Liver (tissue), 3 donors: ENCODE measurements at regions not wholly inside any gene's neighbourhood (a gene's known extent, or its start where the extent isn't known, plus 50 kb on each side); places are given as distances from the start of the nearest gene placed in this dataset.

ENCODE experiments used
- GABPA ChIP-seq, 2 donors: IDR thresholded peaks in 1 of 2; conservative IDR thresholded peaks in 1 of 2; 2 replicates each; pipeline ENCODE4 v1.6.1; 2016; ENCODE audit warnings: antibody characterized with exemption in 2 of 2, mild to moderate bottlenecking in 1 of 2, moderate library complexity in 1 of 2
- JUND ChIP-seq, 2 donors: IDR thresholded peaks; 2 replicates each; pipeline ENCODE4 v1.6.1; 2016; ENCODE audit warnings: antibody characterized with exemption in 2 of 2
- MAX ChIP-seq: IDR thresholded peaks from 2 replicates; pipeline ENCODE4 v1.6.1; 2016; ENCODE audit warnings: antibody characterized with exemption
- RAD21 ChIP-seq, 2 donors: IDR thresholded peaks; 2 replicates each; pipeline ENCODE4 v1.6.1; 2016; ENCODE audit warnings: antibody characterized with exemption in 2 of 2, mild to moderate bottlenecking in 2 of 2
- RXRA ChIP-seq, 2 donors: IDR thresholded peaks; 2 replicates each; pipeline ENCODE4 v1.6.1; 2017 to 2018; ENCODE audit warnings: antibody characterized with exemption in 2 of 2, mild to moderate bottlenecking in 1 of 2
- TAF1 ChIP-seq: conservative IDR thresholded peaks from 2 replicates; pipeline ENCODE4 v1.6.1; 2016; ENCODE audit warnings: antibody characterized with exemption, mild to moderate bottlenecking
- ZBTB33 ChIP-seq: IDR thresholded peaks from 2 replicates; pipeline ENCODE4 v1.6.1; 2016; ENCODE audit warnings: antibody characterized with exemption
- TF ChIP-seq, protein P1 (sequence below): IDR thresholded peaks from 2 replicates; pipeline ENCODE4 v1.6.1; 2016; ENCODE audit warnings: antibody characterized with exemption, mild to moderate bottlenecking
- TF ChIP-seq, protein P2 (sequence below): fragments of 150-350 bp; IDR thresholded peaks from 2 replicates; pipeline ENCODE4 v1.5.1; 2017; ENCODE audit warnings: improper control_type of control experiment, low read depth, low read length; ENCODE audit not compliant: missing input control
- donor health status: healthy.
- donor health status: healthy.

- TF ChIP-seq, protein P1, sequence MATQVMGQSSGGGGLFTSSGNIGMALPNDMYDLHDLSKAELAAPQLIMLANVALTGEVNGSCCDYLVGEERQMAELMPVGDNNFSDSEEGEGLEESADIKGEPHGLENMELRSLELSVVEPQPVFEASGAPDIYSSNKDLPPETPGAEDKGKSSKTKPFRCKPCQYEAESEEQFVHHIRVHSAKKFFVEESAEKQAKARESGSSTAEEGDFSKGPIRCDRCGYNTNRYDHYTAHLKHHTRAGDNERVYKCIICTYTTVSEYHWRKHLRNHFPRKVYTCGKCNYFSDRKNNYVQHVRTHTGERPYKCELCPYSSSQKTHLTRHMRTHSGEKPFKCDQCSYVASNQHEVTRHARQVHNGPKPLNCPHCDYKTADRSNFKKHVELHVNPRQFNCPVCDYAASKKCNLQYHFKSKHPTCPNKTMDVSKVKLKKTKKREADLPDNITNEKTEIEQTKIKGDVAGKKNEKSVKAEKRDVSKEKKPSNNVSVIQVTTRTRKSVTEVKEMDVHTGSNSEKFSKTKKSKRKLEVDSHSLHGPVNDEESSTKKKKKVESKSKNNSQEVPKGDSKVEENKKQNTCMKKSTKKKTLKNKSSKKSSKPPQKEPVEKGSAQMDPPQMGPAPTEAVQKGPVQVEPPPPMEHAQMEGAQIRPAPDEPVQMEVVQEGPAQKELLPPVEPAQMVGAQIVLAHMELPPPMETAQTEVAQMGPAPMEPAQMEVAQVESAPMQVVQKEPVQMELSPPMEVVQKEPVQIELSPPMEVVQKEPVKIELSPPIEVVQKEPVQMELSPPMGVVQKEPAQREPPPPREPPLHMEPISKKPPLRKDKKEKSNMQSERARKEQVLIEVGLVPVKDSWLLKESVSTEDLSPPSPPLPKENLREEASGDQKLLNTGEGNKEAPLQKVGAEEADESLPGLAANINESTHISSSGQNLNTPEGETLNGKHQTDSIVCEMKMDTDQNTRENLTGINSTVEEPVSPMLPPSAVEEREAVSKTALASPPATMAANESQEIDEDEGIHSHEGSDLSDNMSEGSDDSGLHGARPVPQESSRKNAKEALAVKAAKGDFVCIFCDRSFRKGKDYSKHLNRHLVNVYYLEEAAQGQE = no peak
- TF ChIP-seq, protein P2, sequence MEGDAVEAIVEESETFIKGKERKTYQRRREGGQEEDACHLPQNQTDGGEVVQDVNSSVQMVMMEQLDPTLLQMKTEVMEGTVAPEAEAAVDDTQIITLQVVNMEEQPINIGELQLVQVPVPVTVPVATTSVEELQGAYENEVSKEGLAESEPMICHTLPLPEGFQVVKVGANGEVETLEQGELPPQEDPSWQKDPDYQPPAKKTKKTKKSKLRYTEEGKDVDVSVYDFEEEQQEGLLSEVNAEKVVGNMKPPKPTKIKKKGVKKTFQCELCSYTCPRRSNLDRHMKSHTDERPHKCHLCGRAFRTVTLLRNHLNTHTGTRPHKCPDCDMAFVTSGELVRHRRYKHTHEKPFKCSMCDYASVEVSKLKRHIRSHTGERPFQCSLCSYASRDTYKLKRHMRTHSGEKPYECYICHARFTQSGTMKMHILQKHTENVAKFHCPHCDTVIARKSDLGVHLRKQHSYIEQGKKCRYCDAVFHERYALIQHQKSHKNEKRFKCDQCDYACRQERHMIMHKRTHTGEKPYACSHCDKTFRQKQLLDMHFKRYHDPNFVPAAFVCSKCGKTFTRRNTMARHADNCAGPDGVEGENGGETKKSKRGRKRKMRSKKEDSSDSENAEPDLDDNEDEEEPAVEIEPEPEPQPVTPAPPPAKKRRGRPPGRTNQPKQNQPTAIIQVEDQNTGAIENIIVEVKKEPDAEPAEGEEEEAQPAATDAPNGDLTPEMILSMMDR = no peak
- TF ChIP-seq TAF1 = no peak
- no peak for TF ChIP-seq RXRA (IDR thresholded peaks at IDR 0.05)
- no peak for TF ChIP-seq MAX
- TF ChIP-seq JUND (IDR thresholded peaks at IDR 0.05) = no peak
- no peak for TF ChIP-seq RAD21 (IDR thresholded peaks at IDR 0.05)
- no peak for TF ChIP-seq GABPA (IDR thresholded peaks at IDR 0.05 in 1 of 2, conservative IDR thresholded peaks at IDR 0.05 in 1 of 2)
- TF ChIP-seq ZBTB33 = no peak
Observed at GRCh38 chr3:194281306-194281705, 69.8 kb downstream of the CPN2 start.
